CD4-positive, alpha-beta T cell treated with Interferon alpha-2 for 1 hour (primary cell): ENCODE measurements at regions not wholly inside any gene's neighbourhood (a gene's known extent, or its start where the extent isn't known, plus 50 kb on each side); places are given as distances from the start of the nearest gene placed in this dataset.

Experiments
- DNase-seq, 2 donors: peaks; one replicate each; pipeline ENCODE4 v3.0.0-alpha.2; 2020 to 2022

GRCh38 chr10:111357859-111358258, 281.0 kb downstream of the ADRA2A start:
- no peak for DNase-seq

- peak in 1 of 2 donors; percentile 9 for DNase-seq
Observed at GRCh38 chr10:111360260-111360925, 283.6 kb downstream of the ADRA2A start.

GRCh38 chr10:111367531-111367930, 290.7 kb downstream of the ADRA2A start:
- DNase-seq: no peak

GRCh38 chr10:111370101-111370500, 293.3 kb downstream of the ADRA2A start:
- DNase-seq: no peak

- DNase-seq: no peak
Observed at GRCh38 chr10:111373696-111374095, 296.9 kb downstream of the ADRA2A start.

- no peak for DNase-seq
Observed at GRCh38 chr10:111379534-111380187, 302.8 kb downstream of the ADRA2A start.

- no peak for DNase-seq
Observed at GRCh38 chr10:111384556-111384955, 307.7 kb downstream of the ADRA2A start.

GRCh38 chr10:111390813-111391563, 314.2 kb downstream of the ADRA2A start:
- DNase-seq: no peak

- DNase-seq: no peak
Observed at GRCh38 chr10:111392159-111392558, 315.3 kb downstream of the ADRA2A start.

GRCh38 chr10:111392910-111393309, 316.1 kb downstream of the ADRA2A start:
- DNase-seq: no peak

- DNase-seq: no peak
Observed at GRCh38 chr10:111410740-111411139, 333.9 kb downstream of the ADRA2A start.

GRCh38 chr10:111425459-111425858, 348.6 kb downstream of the ADRA2A start:
- no peak for DNase-seq

- DNase-seq: no peak
Observed at GRCh38 chr10:111429288-111430028, 352.6 kb downstream of the ADRA2A start.

- no peak for DNase-seq
Observed at GRCh38 chr10:111430070-111430469, 353.2 kb downstream of the ADRA2A start.

GRCh38 chr10:111432588-111432987, 355.8 kb downstream of the ADRA2A start:
- DNase-seq: no peak

GRCh38 chr10:111435871-111436270, 359.0 kb downstream of the ADRA2A start:
- no peak for DNase-seq

- DNase-seq: no peak
Observed at GRCh38 chr10:111439034-111439842, 362.4 kb downstream of the ADRA2A start.

GRCh38 chr10:111440501-111440900, 363.7 kb downstream of the ADRA2A start:
- no peak for DNase-seq

GRCh38 chr10:111445667-111446066, 368.8 kb downstream of the ADRA2A start:
- no peak for DNase-seq

- DNase-seq: no peak
Observed at GRCh38 chr10:111446966-111447365, 370.1 kb downstream of the ADRA2A start.

GRCh38 chr10:111452153-111452552, 375.3 kb downstream of the ADRA2A start:
- DNase-seq: no peak

GRCh38 chr10:111455776-111456426, 379.1 kb downstream of the ADRA2A start:
- no peak for DNase-seq
